HG03565 (cell line): ENCODE measurements at regions not wholly inside any gene's neighbourhood (a gene's known extent, or its start where the extent isn't known, plus 50 kb on each side); places are given as distances from the start of the nearest gene placed in this dataset.

Source experiments
- ATAC-seq: cut with Tn5 transposase; IDR thresholded peaks from one replicate; pipeline ENCODE4 v1.9.1; 2021; ENCODE audit warnings: mild to moderate bottlenecking, moderate library complexity; ENCODE audit not compliant: unreplicated experiment

GRCh38 chr2:235165136-235165535 lies 213.3 kb downstream of the SH3BP4 start:
- no peak for ATAC-seq

- no peak for ATAC-seq
Observed at GRCh38 chr2:235165631-235166030, 213.8 kb downstream of the SH3BP4 start.

DNA sequence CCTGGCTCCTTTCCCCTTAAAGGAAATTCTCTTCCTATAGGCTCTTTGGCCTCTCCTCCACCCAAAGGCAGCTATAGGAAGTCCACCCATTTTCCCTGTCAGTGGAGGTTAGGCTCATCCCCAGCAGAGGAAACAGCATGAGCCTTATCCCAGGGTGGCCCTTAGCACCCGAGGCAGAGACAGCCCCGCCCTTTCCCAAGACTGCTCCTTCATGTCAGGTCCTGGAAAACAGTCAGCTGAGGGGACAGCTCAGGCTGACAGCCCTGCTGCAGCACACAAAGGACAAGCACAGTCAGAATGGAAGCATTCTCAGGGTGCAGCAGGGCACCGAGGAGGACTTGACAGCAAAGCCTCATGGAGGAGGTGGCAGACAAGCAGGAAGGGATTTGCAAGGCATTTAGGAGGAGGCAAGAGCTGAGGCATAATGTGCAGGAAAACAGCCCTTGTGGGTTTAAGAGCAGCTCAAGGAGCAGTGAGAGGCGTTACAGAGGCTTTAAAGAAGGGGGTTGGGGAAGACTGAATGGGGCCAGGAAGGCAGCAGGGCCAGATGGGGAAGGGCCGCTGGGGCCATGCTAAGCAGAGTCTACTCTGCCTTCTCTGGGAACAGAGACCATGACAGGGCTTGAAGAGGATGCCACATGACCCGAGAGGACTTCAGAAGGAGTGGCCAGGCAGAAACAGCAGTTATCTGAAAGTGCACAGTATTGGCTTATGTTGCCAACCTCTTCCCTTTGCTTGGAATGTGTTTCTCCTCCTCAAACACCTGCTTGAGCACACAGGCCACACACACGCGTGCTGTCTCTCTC lies 216.6 kb downstream of the SH3BP4 start:
- no peak for ATAC-seq

GRCh38 chr2:235170016-235170415 lies 218.2 kb downstream of the SH3BP4 start:
- ATAC-seq, result no peak

DNA sequence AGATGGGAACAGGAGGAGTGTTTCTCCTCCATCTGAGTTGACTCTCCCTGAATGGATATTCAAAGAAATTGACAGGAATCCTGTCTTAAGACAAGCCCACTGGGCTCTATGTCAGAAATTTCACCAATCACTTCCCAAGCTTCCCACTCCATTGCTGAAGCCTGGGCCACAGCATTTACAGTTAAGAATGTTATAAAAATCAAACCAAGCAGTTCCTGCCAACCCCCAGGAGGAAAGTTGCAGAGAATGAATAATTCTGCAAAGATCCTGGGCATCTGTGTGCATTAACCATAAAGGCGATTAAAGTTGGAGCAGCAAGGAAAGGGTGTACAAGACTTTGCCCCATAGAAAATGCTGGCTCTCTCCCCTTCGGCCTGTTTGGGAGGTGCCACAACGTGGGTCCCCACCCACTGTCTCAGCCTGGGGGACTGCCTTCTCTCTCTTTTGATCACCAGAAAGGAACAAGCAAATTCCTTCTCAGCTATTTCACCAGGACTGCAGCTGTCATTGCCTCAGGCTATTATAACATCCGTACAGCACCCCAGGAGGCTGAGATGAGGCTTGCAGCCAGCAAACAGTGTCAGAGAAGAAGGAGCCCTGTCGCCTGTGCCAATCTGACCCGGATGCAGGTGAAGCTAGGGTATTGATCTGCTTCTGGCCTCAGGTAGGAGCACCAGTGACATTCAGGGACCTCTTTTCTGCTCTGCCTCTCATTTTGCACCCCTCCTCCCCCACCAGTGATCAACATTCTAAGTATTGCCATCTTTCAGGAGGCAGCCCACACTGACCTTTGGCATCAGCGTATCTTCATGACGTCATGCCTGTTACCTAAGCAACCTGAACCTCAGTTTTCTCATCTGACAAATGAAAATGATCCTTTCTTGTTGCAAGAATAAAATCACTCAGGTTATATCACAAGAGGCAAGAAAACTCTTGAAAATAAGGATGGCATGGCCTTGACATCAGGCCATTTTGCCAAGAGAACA lies 219.0 kb downstream of the SH3BP4 start:
- no peak for ATAC-seq

- no peak for ATAC-seq
Observed at GRCh38 chr2:235171550-235172031, 219.8 kb downstream of the SH3BP4 start.

DNA sequence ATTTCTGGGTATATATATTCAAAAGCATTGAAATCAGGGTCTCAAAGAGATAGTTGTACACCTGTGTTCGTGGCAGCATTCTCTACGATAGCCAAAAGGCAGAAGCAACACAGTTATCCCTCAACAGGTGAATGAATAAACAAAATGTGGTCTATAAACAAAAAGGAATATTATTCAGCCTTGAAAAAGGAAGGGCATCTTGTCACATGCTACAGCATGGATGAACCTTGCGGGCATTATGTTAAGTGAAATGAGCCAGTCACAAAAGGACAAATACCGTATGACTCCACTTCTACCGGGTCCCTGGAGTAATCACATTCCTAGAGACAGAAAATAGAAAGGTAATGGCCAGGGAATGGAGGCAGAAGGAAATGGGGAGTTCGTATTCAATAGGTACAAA lies 228.8 kb downstream of the SH3BP4 start:
- no peak for ATAC-seq

DNA sequence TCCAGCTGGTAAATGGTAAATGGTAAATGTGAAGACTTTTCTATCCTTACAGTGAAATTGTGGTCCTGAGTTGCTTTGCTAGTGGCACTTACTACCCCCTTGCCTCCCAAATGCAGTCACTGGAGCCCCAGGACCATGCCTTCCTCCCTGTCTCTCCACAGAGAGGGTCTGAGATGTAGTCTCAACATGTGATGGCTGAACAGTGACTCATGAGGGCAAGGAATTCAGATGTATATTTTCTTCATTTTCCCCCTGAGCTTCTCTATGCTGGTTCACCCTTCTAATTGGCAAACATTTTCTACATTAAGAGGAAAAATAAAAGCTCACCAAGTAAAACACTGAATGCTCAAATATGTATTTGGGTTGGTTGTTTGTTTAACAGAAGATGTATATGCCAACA lies 232.0 kb downstream of the SH3BP4 start:
- ATAC-seq, result no peak

DNA sequence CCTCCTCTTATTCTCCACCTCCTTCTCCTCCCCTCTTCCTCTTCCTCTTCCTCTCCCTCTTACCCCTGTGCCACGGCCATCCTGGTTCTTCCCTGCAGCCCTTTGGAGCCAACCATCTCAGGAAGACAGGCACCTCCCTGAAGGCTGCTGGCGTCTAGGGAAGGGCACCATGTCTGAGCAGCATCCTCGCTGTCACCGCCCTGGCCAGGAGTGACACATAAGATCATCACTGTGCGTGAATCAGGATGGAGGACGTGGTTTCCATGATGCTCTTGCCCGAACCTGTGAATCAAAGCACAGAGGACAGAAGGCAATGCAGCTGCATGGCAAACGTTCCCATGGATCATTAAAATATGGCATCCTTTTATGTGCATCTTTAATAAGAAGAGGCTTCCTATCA lies 236.0 kb downstream of the SH3BP4 start:
- ATAC-seq, result no peak

GRCh38 chr2:235191486-235191885 lies 239.7 kb downstream of the SH3BP4 start:
- no peak for ATAC-seq

DNA sequence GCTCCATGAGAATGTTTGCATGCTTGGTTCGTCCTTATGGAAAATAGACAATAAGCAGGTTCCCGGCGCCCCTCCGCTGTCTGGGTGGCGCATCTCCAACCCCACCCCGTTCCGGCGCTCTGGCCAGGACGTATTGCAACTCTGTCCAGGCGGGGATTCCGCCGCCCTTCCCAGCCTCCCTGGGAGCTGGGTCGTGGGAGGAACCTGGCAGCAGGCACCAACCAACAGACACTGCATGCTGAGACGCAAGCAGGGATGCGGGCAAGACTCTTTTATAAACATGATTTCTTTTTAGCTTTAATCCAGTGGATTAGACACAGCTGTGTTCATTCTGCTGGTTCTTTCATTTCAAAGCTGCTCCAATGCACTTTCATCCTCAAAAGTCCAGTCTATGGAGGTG lies 240.2 kb downstream of the SH3BP4 start:
- ATAC-seq, result no peak

- ATAC-seq, result no peak
Observed at GRCh38 chr2:235194351-235194750, 242.5 kb downstream of the SH3BP4 start.

- ATAC-seq, result no peak
Observed at GRCh38 chr2:235194836-235195235, 243.0 kb downstream of the SH3BP4 start.

DNA sequence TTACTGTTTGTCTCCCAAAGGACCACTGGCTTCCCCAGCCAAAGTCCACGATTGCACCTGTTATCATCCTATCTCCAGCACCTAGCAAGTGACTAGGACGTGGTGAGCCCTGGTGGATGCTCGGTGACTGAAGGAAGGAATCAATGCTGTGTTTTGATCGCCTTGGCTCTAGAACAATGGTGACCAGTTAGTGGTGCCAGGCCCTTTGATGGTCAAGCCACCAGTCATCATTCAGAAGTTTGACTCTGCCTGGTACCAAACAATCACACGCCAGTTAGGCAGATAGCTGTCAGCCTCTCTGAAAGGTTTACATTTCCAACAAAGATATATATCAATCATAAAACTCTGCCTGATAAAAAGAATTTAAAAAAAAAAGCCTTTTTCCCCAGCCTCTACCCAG lies 244.1 kb downstream of the SH3BP4 start:
- ATAC-seq, result no peak

DNA sequence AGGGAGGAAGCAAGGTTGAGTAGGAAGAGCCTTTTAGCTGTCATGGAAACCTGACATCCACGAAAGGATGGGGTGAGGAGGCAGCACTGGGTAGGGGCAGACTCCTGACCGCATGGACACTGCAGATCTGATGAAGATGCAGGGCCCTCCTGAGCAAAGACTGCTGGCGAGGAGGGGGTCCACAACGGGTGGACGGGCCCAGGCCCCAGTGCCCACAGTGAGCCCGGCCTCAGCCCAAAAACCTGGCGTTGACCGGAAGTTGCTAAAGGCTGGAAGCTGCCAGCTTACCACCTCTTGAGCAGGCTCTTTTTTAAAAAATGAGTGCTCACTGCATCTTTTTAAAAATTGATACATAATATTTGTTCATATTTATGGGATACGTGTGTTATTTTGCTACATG lies 247.3 kb downstream of the SH3BP4 start:
- ATAC-seq, result no peak

GRCh38 chr2:235200216-235200615 lies 248.4 kb downstream of the SH3BP4 start:
- no peak for ATAC-seq

GRCh38 chr2:235201756-235202155 lies 249.9 kb downstream of the SH3BP4 start:
- ATAC-seq, result no peak

- no peak for ATAC-seq
Observed at GRCh38 chr2:235204948-235205347, 253.1 kb downstream of the SH3BP4 start.

DNA sequence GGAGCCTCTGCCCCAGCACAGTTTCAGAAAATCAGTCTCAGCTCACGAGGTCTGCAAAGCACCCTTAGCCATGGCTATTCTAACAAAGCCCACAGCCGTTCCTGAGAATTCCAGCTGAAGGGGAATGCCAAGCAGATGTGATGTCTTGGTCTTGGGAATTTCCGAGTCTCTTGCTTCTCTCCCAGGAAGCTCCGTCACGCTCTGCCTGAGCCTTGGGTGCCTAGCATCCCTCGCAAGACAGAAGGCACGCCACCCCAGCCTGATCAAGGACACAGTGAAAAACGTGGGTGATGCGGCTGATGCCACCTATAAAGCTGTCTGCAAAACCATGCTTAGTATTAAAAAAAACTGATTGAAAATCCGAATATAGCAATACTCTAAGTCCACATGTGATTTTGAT lies 254.6 kb downstream of the SH3BP4 start:
- no peak for ATAC-seq

GRCh38 chr2:235206980-235207579 lies 255.3 kb downstream of the SH3BP4 start:
- ATAC-seq, result no peak

- ATAC-seq, result no peak
Observed at GRCh38 chr2:235211056-235211455, 259.2 kb downstream of the SH3BP4 start.
